ENCODE measurements at regions not wholly inside any gene's neighbourhood (a gene's known extent, or its start where the extent isn't known, plus 50 kb on each side); places are given as distances from the start of the nearest gene placed in this dataset.

- no peaks in the 10 kb centered on the region for H3K4me1 ChIP-seq (ENCODE audit: control insufficient read depth, low read length)
- no peaks in the 10 kb centered on the region for H3K27me3 ChIP-seq (ENCODE audit: control insufficient read depth, low read length)
- no peaks in the 10 kb centered on the region for H3K36me3 ChIP-seq (ENCODE audit: control insufficient read depth, low read length)
- no peaks in the 10 kb centered on the region for H3K79me2 ChIP-seq (ENCODE audit: control insufficient read depth, low read length)
- H3K9me3 ChIP-seq (ENCODE audit: control insufficient read depth, insufficient read depth, low read length): peaks cover 2% of the 10 kb centered on the region; the same call in 1 of the 2 replicates
- no peak overlapping the region for H3K4me2 ChIP-seq (ENCODE audit: low read length)
- H3K27ac ChIP-seq (ENCODE audit: low read depth, low read length): no peak overlapping the region
- no peak for TF ChIP-seq CTCF (IDR thresholded peaks at IDR 0.05; ENCODE audit: low read depth, low read length, poor library complexity, severe bottlenecking)
- no peak for TF ChIP-seq EZH2phosphoT487 (IDR thresholded peaks at IDR 0.05; ENCODE audit: borderline replicate concordance, low read length)
- H3K9me2 ChIP-seq (replicated peaks; ENCODE audit: control insufficient read depth, low read length): no peaks in the 10 kb centered on the region
- H3K4me3 ChIP-seq (ENCODE audit: low read length): no peak overlapping the region
- H3F3A ChIP-seq (ENCODE audit: control insufficient read depth, insufficient read depth): peaks cover under 1% of the 10 kb centered on the region; the same call in 1 of the 2 replicates
- no peaks in the 10 kb centered on the region for H4K20me1 ChIP-seq (ENCODE audit: control insufficient read depth, insufficient read depth, low read depth, low read length)
Measured at GRCh38 chr7:67375427-67375826, 378.8 kb downstream of the TYW1 start.

DNA sequence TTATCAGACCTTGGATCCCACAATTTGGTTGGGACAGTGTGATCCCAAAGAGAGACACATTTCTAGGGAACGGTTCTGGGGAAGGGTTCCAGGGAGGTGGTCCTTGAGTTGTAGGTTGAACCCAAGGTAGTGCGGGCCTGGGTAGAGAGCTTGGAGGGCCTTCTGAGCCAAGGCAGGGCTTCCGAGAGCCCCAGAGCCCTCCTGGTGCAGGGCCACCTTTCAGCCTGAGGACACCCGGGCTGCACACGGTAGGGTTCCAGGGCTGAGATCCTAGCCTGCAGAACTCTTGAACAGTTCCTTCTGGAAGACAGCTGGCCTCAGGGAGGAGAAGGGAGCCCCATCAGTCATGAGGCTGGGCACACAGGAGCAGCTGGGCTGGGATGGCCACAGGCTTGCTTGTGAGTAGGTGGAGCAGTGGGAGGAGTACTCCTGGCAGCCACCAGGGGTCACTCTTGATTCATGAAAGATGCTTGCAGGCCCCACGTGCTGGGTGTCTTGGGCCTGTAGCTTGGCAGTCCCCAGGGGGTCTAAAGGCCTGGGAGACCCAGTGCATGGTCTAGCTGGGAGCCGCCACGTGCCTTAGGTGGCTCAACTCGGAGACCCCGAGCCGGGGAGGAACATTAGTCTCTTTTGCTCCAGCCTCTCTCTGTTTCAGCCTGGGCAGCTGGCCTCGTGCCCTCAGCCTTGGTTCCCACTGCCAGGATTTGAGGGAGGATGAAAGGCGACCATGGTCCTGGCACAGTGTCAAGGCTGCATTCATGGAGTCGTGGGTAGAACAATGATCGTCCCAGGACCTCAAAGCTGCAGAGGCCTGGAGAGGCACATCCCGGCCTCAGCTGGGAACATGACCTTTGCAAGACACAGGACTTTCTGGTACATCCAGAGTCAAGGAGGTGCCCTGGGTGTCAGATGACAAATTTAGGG is 381.6 kb downstream of the TYW1 start:
- no peak overlapping the region for H3K4me2 ChIP-seq (ENCODE audit: low read length)
- H4K20me1 ChIP-seq (ENCODE audit: control insufficient read depth, insufficient read depth, low read depth, low read length): no peaks in the 10 kb centered on the region
- H3K36me3 ChIP-seq (ENCODE audit: control insufficient read depth, low read length): no peaks in the 10 kb centered on the region
- peaks cover 6% of the 10 kb centered on the region; the same call in 1 of the 2 replicates for H3F3A ChIP-seq (ENCODE audit: control insufficient read depth, insufficient read depth)
- no peaks in the 10 kb centered on the region for H3K9me2 ChIP-seq (replicated peaks; ENCODE audit: control insufficient read depth, low read length)
- no peaks in the 10 kb centered on the region for H3K79me2 ChIP-seq (ENCODE audit: control insufficient read depth, low read length)
- H3K4me1 ChIP-seq (ENCODE audit: control insufficient read depth, low read length): no peaks in the 10 kb centered on the region
- peaks cover 10% of the 10 kb centered on the region; the same call in 1 of the 2 replicates for H3K9me3 ChIP-seq (ENCODE audit: control insufficient read depth, insufficient read depth, low read length)
- no peak overlapping the region for H3K27ac ChIP-seq (ENCODE audit: low read depth, low read length)
- H3K27me3 ChIP-seq (ENCODE audit: control insufficient read depth, low read length): no peaks in the 10 kb centered on the region
- H3K4me3 ChIP-seq (ENCODE audit: low read length): no peak overlapping the region
- TF ChIP-seq CTCF (IDR thresholded peaks at IDR 0.05; ENCODE audit: low read depth, low read length, poor library complexity, severe bottlenecking) (peak; percentile 97), EZH2phosphoT487 (IDR thresholded peaks at IDR 0.05; ENCODE audit: borderline replicate concordance, low read length) (no peak)

- Histone ChIP-seq H3K4me1 (ENCODE audit: control insufficient read depth, low read length) (no peaks in the 10 kb centered on the region), H3K9me3 (ENCODE audit: control insufficient read depth, insufficient read depth, low read length) (peaks cover 10% of the 10 kb centered on the region; the same call in 1 of the 2 replicates)
Measured at GRCh38 chr7:67380326-67380725, 383.7 kb downstream of the TYW1 start.

More at GRCh38 chr7:67380326-67380725, 383.7 kb downstream of the TYW1 start:
- Histone ChIP-seq H3K4me2 (ENCODE audit: low read length) (no peak overlapping the region), H3K27me3 (ENCODE audit: control insufficient read depth, low read length) (no peaks in the 10 kb centered on the region), H4K20me1 (ENCODE audit: control insufficient read depth, insufficient read depth, low read depth, low read length) (no peaks in the 10 kb centered on the region), H3K4me3 (ENCODE audit: low read length) (no peak overlapping the region), H3K9me2 (replicated peaks; ENCODE audit: control insufficient read depth, low read length) (no peaks in the 10 kb centered on the region), H3K36me3 (ENCODE audit: control insufficient read depth, low read length) (no peaks in the 10 kb centered on the region), H3K79me2 (ENCODE audit: control insufficient read depth, low read length) (no peaks in the 10 kb centered on the region), H3K27ac (ENCODE audit: low read depth, low read length) (no peak overlapping the region), H3F3A (ENCODE audit: control insufficient read depth, insufficient read depth) (peaks cover 6% of the 10 kb centered on the region; the same call in 1 of the 2 replicates)
- no peak for TF ChIP-seq CTCF (IDR thresholded peaks at IDR 0.05; ENCODE audit: low read depth, low read length, poor library complexity, severe bottlenecking)
- no peak for TF ChIP-seq EZH2phosphoT487 (IDR thresholded peaks at IDR 0.05; ENCODE audit: borderline replicate concordance, low read length)

Measured in DOHH2 (cell line).